ENCODE measurements at regions not wholly inside any gene's neighbourhood (a gene's known extent, or its start where the extent isn't known, plus 50 kb on each side); places are given as distances from the start of the nearest gene placed in this dataset.

GRCh38 chr1:215418876-215419447 is 148.1 kb upstream of the KCTD3 start:
- Mint-ChIP-seq H3K4me1 (ENCODE audit: low read depth, unreplicated experiment) (peaks cover 8% of the 10 kb centered on the region), H3K4me3 (ENCODE audit: unreplicated experiment) (no peak overlapping the region), H3K27me3 (ENCODE audit: unreplicated experiment) (no peaks in the 10 kb centered on the region), H3K9me3 (ENCODE audit: unreplicated experiment) (no peaks in the 10 kb centered on the region), H3K36me3 (ENCODE audit: unreplicated experiment) (no peaks in the 10 kb centered on the region), H3K27ac (ENCODE audit: unreplicated experiment) (no peak overlapping the region)
- TF ChIP-seq CTCF (IDR thresholded peaks at IDR 0.05; ENCODE audit: partially characterized antibody, unreplicated experiment): no peak
- no peak for DNase-seq

GRCh38 chr1:215421744-215422143 is 145.4 kb upstream of the KCTD3 start:
- peaks cover 5% of the 10 kb centered on the region for H3K4me1 Mint-ChIP-seq (ENCODE audit: low read depth, unreplicated experiment)

GRCh38 chr1:215423288-215423687 is 143.8 kb upstream of the KCTD3 start:
- Mint-ChIP-seq H3K4me3 (ENCODE audit: unreplicated experiment) (no peak overlapping the region), H3K27me3 (ENCODE audit: unreplicated experiment) (no peaks in the 10 kb centered on the region)

More at GRCh38 chr1:215421744-215422143, 145.4 kb upstream of the KCTD3 start:
- Mint-ChIP-seq H3K27ac (ENCODE audit: unreplicated experiment) (no peak overlapping the region), H3K36me3 (ENCODE audit: unreplicated experiment) (no peaks in the 10 kb centered on the region), H3K9me3 (ENCODE audit: unreplicated experiment) (no peaks in the 10 kb centered on the region), H3K4me3 (ENCODE audit: unreplicated experiment) (no peak overlapping the region), H3K27me3 (ENCODE audit: unreplicated experiment) (no peaks in the 10 kb centered on the region)
- DNase-seq: no peak
- TF ChIP-seq CTCF (IDR thresholded peaks at IDR 0.05; ENCODE audit: partially characterized antibody, unreplicated experiment): no peak

GRCh38 chr1:215425138-215425537 is 142.0 kb upstream of the KCTD3 start:
- H3K9me3 Mint-ChIP-seq (ENCODE audit: unreplicated experiment): peaks cover 2% of the 10 kb centered on the region

More at GRCh38 chr1:215423288-215423687, 143.8 kb upstream of the KCTD3 start:
- Mint-ChIP-seq H3K27ac (ENCODE audit: unreplicated experiment) (no peak overlapping the region), H3K36me3 (ENCODE audit: unreplicated experiment) (no peaks in the 10 kb centered on the region), H3K9me3 (ENCODE audit: unreplicated experiment) (peaks cover 2% of the 10 kb centered on the region), H3K4me1 (ENCODE audit: low read depth, unreplicated experiment) (peaks cover 5% of the 10 kb centered on the region)
- DNase-seq: no peak
- no peak for TF ChIP-seq CTCF (IDR thresholded peaks at IDR 0.05; ENCODE audit: partially characterized antibody, unreplicated experiment)

More at GRCh38 chr1:215425138-215425537, 142.0 kb upstream of the KCTD3 start:
- Mint-ChIP-seq H3K4me1 (ENCODE audit: low read depth, unreplicated experiment) (peaks cover 5% of the 10 kb centered on the region), H3K4me3 (ENCODE audit: unreplicated experiment) (no peak overlapping the region), H3K27me3 (ENCODE audit: unreplicated experiment) (peaks cover 2% of the 10 kb centered on the region), H3K27ac (ENCODE audit: unreplicated experiment) (no peak overlapping the region), H3K36me3 (ENCODE audit: unreplicated experiment) (no peaks in the 10 kb centered on the region)
- TF ChIP-seq CTCF (IDR thresholded peaks at IDR 0.05; ENCODE audit: partially characterized antibody, unreplicated experiment): no peak
- no peak for DNase-seq
